Mucosa of gallbladder (tissue), 1 donor: ENCODE measurements at regions not wholly inside any gene's neighbourhood (a gene's known extent, or its start where the extent isn't known, plus 50 kb on each side); places are given as distances from the start of the nearest gene placed in this dataset.

Experiments used
- DNase-seq: peaks from one replicate; pipeline ENCODE4 v3.0.0-alpha.2; 2020; ENCODE audit warnings: low spot score
- donor health status: DM: no; HTN: no; CAD: no.

- no peak for DNase-seq
These were observed 210.4 kb upstream of the C14orf180 start for GRCh38 chr14:104369208-104369607.

GRCh38 chr14:104370256-104370870, 209.2 kb upstream of the C14orf180 start:
- peak; percentile 15 for DNase-seq

DNA sequence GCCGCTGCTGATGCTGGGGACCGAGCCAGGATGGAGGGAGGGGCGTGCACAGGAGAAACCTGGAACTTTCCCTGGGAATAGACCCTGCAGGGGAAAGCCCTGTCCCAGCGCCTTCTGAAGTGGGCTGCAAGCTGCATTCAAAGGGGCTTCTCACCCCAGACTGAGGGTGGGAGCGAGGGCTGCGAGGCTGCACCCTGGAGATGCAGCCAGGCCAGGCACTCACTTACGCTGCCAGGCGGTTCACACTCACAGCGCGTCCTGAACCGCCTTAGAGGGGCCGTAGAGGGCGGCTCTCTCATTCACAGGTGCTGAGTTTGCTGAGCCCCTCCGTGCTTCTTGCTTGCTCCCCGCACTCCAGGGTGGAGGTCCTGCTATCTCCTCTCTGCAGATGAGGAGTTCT, 208.5 kb upstream of the C14orf180 start:
- DNase-seq = no peak

- DNase-seq = no peak
These were observed 207.6 kb upstream of the C14orf180 start for GRCh38 chr14:104371917-104372316.

- no peak for DNase-seq
These were observed 207.0 kb upstream of the C14orf180 start for GRCh38 chr14:104372390-104373054.

GRCh38 chr14:104373055-104373854, 206.3 kb upstream of the C14orf180 start:
- DNase-seq = no peak

GRCh38 chr14:104373855-104374717, 205.5 kb upstream of the C14orf180 start:
- no peak for DNase-seq

- DNase-seq = no peak
These were observed 204.9 kb upstream of the C14orf180 start for GRCh38 chr14:104374718-104375080.

DNA sequence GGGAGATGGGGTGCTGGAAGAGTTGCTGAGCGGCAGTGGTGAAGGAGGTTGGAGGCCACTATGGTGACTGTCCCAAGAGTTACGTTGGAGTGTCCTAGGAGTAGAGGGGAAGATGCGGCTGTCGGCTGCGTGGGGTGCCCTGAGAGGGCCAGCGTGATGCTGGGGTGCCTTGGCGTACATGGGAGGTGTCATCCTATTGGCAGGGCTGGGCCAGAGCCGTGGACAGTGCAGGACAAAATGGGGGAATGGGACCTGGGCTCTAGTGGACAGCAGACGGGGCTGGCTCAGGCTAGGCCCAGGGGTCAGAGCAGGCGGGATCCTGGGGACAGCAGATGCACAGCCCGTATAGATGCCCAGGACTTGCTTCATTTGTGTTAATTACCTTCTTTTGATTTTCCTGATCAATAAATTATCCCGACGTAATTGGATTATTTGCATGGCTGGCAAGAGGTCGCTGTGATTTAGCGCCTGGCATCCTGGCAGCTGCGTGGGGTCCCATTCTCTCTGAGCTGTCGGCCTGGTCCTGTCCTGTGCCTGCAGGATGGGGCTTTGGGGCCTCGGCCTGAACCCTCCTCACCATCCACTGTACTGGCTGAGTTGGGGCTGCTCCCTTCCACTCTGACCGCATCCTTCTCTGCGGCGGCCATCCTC, 203.9 kb upstream of the C14orf180 start:
- DNase-seq = no peak

- DNase-seq = no peak
These were observed 203.1 kb upstream of the C14orf180 start for GRCh38 chr14:104376202-104377140.

GRCh38 chr14:104377256-104377655, 202.3 kb upstream of the C14orf180 start:
- no peak for DNase-seq

DNA sequence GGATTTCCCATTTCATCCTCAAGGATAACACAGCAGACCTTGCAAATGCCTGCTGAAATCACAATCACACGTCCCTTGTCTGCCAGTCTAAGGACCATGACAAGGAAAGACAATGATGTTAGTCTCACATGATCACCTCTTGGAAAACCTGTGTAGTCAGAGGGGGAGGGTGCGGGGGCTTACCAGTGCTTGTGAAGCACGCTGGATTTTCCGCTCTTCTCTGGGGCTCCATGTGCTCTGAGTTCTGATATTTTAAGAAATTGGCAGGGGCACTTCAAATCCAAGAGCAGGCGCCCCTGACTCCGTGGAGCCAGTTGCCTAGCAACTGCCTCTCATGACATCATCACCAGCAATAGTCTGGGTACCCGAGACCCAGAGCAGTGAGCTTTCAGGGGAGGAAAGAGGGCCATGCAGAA, 200.9 kb upstream of the C14orf180 start:
- DNase-seq = no peak

DNA sequence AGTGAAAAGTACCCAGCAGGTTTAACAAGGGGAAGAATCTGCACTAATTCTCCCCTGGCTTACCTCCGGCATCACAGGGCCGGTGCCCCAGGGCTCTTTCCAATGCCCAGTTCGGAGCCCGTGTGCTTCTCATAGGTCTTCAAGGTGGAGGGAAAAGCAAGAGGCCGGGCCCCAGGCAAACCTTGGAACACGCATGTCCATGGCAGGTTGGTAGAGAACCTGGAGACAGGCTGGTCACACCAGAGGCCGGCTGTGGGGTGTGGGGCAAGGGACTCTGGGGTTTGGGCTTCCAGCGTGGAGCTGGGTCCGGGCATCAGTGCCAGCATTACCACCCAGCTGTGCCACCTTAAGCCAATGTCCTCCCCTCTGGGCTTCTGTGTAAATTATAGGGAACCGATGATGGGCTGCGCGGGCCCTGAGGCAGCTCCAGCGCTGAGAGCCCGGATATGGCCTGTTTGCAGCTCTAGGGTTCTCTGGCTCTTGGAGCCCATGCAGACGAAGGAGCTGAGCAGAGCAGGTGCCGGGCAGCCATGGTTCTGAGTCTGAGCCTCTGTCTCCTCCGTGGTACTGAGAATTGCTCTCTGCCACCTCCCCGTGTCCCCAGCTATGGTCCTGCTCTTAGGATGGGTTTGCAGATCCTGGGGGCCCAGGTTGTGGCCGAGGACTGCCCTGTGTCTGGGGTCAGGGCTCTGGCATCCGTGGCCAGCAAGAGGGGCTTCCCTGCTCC, 197.0 kb upstream of the C14orf180 start:
- no peak for DNase-seq

DNA sequence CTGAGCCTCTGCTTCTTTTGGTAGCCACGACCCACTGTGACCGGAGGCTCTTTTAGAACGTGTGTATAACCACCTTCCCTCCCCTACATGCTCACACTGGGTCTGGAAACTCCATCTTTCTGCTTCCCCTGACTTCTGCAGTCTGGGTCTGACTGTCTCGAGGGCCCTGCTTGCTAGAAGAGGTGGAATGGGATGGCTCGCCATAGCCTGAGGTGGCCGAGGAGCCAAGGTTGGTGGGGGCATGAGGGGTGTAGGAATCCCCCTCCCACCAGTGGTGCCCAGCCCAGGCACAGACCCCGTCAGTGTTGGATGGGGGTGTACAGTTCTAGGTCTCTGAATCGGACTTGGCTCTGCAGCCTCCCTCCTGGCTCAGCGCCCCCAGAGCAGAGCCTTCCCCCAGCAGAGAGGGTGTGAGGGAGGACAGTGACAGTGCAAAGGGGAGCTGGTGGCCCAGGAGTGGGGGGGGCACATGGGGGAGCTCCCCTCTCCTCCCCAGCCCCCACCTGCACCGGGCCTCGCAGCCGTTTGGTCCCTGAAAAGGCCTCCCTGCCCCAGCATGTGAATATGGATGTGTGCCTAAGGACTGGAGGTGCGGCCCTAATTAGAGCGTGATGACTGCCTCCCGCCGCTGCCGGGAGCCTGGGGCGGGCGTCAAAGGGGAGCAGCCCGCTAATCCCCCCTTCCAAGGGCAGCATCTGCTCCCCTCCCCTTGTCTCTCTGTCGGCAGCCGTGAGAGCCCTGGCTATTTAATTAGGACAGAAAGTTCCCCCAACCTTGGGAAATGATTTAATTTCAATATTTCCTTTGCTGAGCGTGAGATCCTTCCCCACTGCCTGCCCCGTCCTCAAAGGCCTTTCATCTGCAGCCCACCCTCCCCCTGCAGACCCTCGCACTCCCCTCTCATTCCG, 196.2 kb upstream of the C14orf180 start:
- DNase-seq = no peak

GRCh38 chr14:104383996-104384775, 195.4 kb upstream of the C14orf180 start:
- DNase-seq = no peak

DNA sequence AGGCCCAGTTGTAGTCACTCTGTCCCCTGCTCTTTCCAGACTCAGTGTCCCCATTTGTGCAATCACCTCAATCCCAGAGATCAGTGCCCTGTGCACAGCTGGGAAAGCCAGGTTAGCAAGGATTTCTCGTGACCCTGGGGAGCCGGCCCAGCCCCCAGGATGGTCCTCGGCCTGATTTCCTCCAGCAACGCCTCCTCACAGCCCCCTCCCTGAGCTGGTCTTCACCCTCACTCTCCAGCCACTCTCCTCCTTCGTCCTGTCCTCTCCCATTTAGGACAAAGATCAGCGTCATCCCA, 194.8 kb upstream of the C14orf180 start:
- no peak for DNase-seq

DNA sequence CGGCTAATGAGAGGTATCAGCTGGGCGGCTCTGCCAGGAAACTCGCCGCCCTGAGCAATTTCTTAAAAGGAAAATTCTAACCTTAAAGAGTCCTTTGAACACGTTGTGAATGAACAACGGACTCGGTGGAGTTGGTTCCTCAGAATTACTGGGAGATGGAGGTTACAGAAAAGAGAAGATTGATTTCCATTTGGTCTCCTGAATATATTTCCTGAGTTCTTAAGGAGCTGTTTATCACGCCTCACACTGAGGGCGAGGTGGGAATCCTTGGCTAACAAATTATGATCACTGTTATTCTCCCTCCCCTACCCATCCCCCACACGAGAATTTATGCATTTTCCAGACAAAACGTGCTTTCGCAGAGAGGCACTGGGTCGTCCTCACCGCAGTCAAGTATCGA, 194.5 kb upstream of the C14orf180 start:
- no peak for DNase-seq

GRCh38 chr14:104385531-104386101, 193.9 kb upstream of the C14orf180 start:
- DNase-seq = no peak
